H9 (cell line): ENCODE measurements at regions not wholly inside any gene's neighbourhood (a gene's known extent, or its start where the extent isn't known, plus 50 kb on each side); places are given as distances from the start of the nearest gene placed in this dataset.

Experiments
- DNase-seq: peaks from one replicate; pipeline ENCODE4 v3.0.0-alpha.2; 2017
- H2AFZ ChIP-seq: one replicate; pipeline ENCODE4 v1.6.1; 2013; ENCODE audit warnings: mild to moderate bottlenecking, low read length, control low read depth, moderate library complexity
- H2AK5ac ChIP-seq: 2 replicates; pipeline ENCODE4 v1.6.1; 2013; ENCODE audit warnings: low read length, control low read depth, mixed read lengths; ENCODE audit not compliant: insufficient read length
- H2BK120ac ChIP-seq: one replicate; pipeline ENCODE4 v1.6.1; 2013; ENCODE audit warnings: low read depth, mild to moderate bottlenecking, low read length, control low read depth, inconsistent platforms; ENCODE audit not compliant: poor library complexity, severe bottlenecking
- H2BK12ac ChIP-seq: 2 replicates; pipeline ENCODE4 v1.6.1; 2013; ENCODE audit warnings: low read length, control low read depth, mixed read lengths, low read depth; ENCODE audit not compliant: insufficient read length
- H2BK15ac ChIP-seq: 2 replicates; pipeline ENCODE4 v1.6.1; 2013; ENCODE audit warnings: low read depth, low read length, control low read depth
- H2BK20ac ChIP-seq: one replicate; pipeline ENCODE4 v1.6.1; 2013; ENCODE audit warnings: low read depth, mild to moderate bottlenecking, low read length, control low read depth, inconsistent platforms; ENCODE audit not compliant: poor library complexity, severe bottlenecking
- H2BK5ac ChIP-seq: 2 replicates; pipeline ENCODE4 v1.6.1; 2013; ENCODE audit warnings: low read length, control low read depth, mixed read lengths; ENCODE audit not compliant: insufficient read length
- H3K14ac ChIP-seq: 2 replicates; pipeline ENCODE4 v1.6.1; 2013; ENCODE audit warnings: low read length, control low read depth; ENCODE audit not compliant: insufficient read depth
- H3K18ac ChIP-seq: 2 replicates; pipeline ENCODE4 v1.6.1; 2013; ENCODE audit warnings: low read depth, mild to moderate bottlenecking, mixed read lengths, low read length, control low read depth; ENCODE audit not compliant: insufficient read length
- H3K23ac ChIP-seq: 2 replicates; pipeline ENCODE4 v1.6.1; 2013; ENCODE audit warnings: low read length, control low read depth, mixed read lengths, low read depth; ENCODE audit not compliant: insufficient read length
- H3K23me2 ChIP-seq: 2 replicates; pipeline ENCODE4 v1.6.1; 2013; ENCODE audit warnings: low read depth, mild to moderate bottlenecking, mixed read lengths, low read length, control low read depth; ENCODE audit not compliant: insufficient read length, poor library complexity, severe bottlenecking
- H3K27ac ChIP-seq: 2 replicates; pipeline ENCODE4 v1.5.1; 2013; ENCODE audit warnings: low read length, control low read depth, mixed read lengths, low read depth; ENCODE audit not compliant: insufficient read length
- H3K27me3 ChIP-seq: 2 replicates; pipeline ENCODE4 v1.6.1; 2013; ENCODE audit warnings: low read length, control low read depth, inconsistent platforms; ENCODE audit not compliant: insufficient read depth
- H3K4ac ChIP-seq: 2 replicates; pipeline ENCODE4 v1.6.1; 2013; ENCODE audit warnings: low read depth, mild to moderate bottlenecking, control low read depth, inconsistent platforms, low read length, moderate library complexity
- H3K4me1 ChIP-seq: 2 replicates; pipeline ENCODE4 v1.6.1; 2013; ENCODE audit warnings: low read length, control low read depth, inconsistent platforms; ENCODE audit not compliant: insufficient read depth
- H3K4me2 ChIP-seq: 2 replicates; pipeline ENCODE4 v1.6.1; 2013; ENCODE audit warnings: low read length, control low read depth, mixed read lengths; ENCODE audit not compliant: insufficient read length, insufficient read depth
- H3K56ac ChIP-seq: 2 replicates; pipeline ENCODE4 v1.6.1; 2013; ENCODE audit warnings: low read depth, mild to moderate bottlenecking, mixed read lengths, low read length, control low read depth; ENCODE audit not compliant: insufficient read length
- H3K79me1 ChIP-seq: 2 replicates; pipeline ENCODE4 v1.6.1; 2013; ENCODE audit warnings: low read depth, mild to moderate bottlenecking, moderate library complexity, low read length, control low read depth, inconsistent platforms; ENCODE audit not compliant: insufficient read depth, poor library complexity, severe bottlenecking
- H3K79me2 ChIP-seq: 2 replicates; pipeline ENCODE4 v1.6.1; 2013; ENCODE audit warnings: low read length, control low read depth, inconsistent platforms; ENCODE audit not compliant: insufficient read depth
- H3K9ac ChIP-seq: 2 replicates; pipeline ENCODE4 v1.6.1; 2013; ENCODE audit warnings: low read length, control low read depth, mixed read lengths; ENCODE audit not compliant: insufficient read length; ENCODE audit errors: extremely low read depth
- H3K9me3 ChIP-seq: one replicate; pipeline ENCODE4 v1.6.1; 2013; ENCODE audit warnings: low read depth, low read length, inconsistent platforms; ENCODE audit not compliant: control insufficient read depth
- H3T11ph ChIP-seq: one replicate; pipeline ENCODE4 v1.6.1; 2013; ENCODE audit warnings: mild to moderate bottlenecking, low read length, control low read depth, inconsistent platforms
- H4K20me1 ChIP-seq: one replicate; pipeline ENCODE4 v1.6.1; 2013; ENCODE audit not compliant: control insufficient read depth, insufficient read length, insufficient read depth
- H4K5ac ChIP-seq: 2 replicates; pipeline ENCODE4 v1.6.1; 2013; ENCODE audit warnings: low read depth, mild to moderate bottlenecking, mixed read lengths, low read length, control low read depth; ENCODE audit not compliant: insufficient read length
- H4K8ac ChIP-seq: replicated peaks from 2 replicates; pipeline ENCODE4 v1.6.1; 2013; ENCODE audit warnings: low read length, control low read depth, mixed read lengths, low read depth; ENCODE audit not compliant: insufficient read length
- H4K91ac ChIP-seq: 2 replicates; pipeline ENCODE4 v1.6.1; 2013; ENCODE audit warnings: low read depth, mild to moderate bottlenecking, moderate library complexity, mixed read lengths, low read length, control low read depth; ENCODE audit not compliant: insufficient read length
- H3K27ac Mint-ChIP-seq, 3 experiments: 2 replicates in 2 of 3; 3 replicates in 1 of 3; pipeline ENCODE4 v1.8.0; 2020 to 2021; ENCODE audit warnings: mixed read lengths in 3 of 3, mild to moderate bottlenecking in 1 of 3, moderate library complexity in 1 of 3
- H3K27me3 Mint-ChIP-seq: 2 replicates; pipeline ENCODE4 v1.8.0; 2021; ENCODE audit warnings: low read depth, mild to moderate bottlenecking, moderate library complexity, mixed read lengths
- H3K36me3 Mint-ChIP-seq, 3 experiments: 2 replicates in 2 of 3; 3 replicates in 1 of 3; pipeline ENCODE4 v1.8.0; 2020 to 2021; ENCODE audit warnings: low read depth in 3 of 3, mixed read lengths in 3 of 3; ENCODE audit not compliant: insufficient read depth in 1 of 3
- H3K4me1 Mint-ChIP-seq, 2 experiments: 2 replicates each; pipeline ENCODE4 v1.8.0; 2020; ENCODE audit warnings: mixed read lengths in 2 of 2
- H3K4me3 Mint-ChIP-seq, 2 experiments: 2 replicates in 1 of 2; 3 replicates in 1 of 2; pipeline ENCODE4 v1.8.0; 2020 to 2021; ENCODE audit warnings: mild to moderate bottlenecking in 2 of 2, mixed read lengths in 2 of 2, moderate library complexity in 1 of 2
- H3K9me3 Mint-ChIP-seq, 2 experiments: 2 replicates in 1 of 2; 3 replicates in 1 of 2; pipeline ENCODE4 v1.8.0; 2020; ENCODE audit warnings: mild to moderate bottlenecking in 2 of 2, mixed read lengths in 2 of 2, moderate library complexity in 1 of 2
- CTCF ChIP-seq: fragments of 200-600 bp; sonication (generic); conservative IDR thresholded peaks from 3 replicates; pipeline ENCODE4 v1.8.0; 2021; ENCODE audit warnings: antibody characterized with exemption, mild to moderate bottlenecking
- WGBS: extraction: QIAGEN DNeasy Blood & Tissue Kit; methylation state at CpG from one replicate; pipeline ENCODE4 v1.1.7; 2013; ENCODE audit warnings: missing lambda C conversion rate, low lambda C conversion rate, mixed read lengths; ENCODE audit not compliant: insufficient read length; ENCODE audit errors: extremely low coverage; 5-methylcytosine and 5-hydroxymethylcytosine counted together

- Histone ChIP-seq H2BK120ac (no peak overlapping the region), H2BK12ac (no peak overlapping the region), H2BK20ac (no peak overlapping the region), H3K14ac (no peak overlapping the region; the same call in 1 of the 2 replicates), H3K4ac (no peak overlapping the region), H4K8ac (no peak overlapping the region), H2BK5ac (no peak overlapping the region), H4K20me1 (no peaks in the 10 kb centered on the region), H3K23ac (no peak overlapping the region), H4K5ac (no peak overlapping the region), H3K9me3 (no peaks in the 10 kb centered on the region), H3K27ac (no peak overlapping the region), H2AK5ac (no peak overlapping the region), H3K56ac (no peak overlapping the region), H3K23me2 (no peaks in the 10 kb centered on the region), H3K27me3 (no peaks in the 10 kb centered on the region), H3K18ac (no peak overlapping the region), H3K9ac (no peak overlapping the region), H2BK15ac (no peak overlapping the region), H3K79me1 (no peaks in the 10 kb centered on the region), H3K4me2 (no peak overlapping the region), H3T11ph (no peak overlapping the region), H4K91ac (no peak overlapping the region), H3K79me2 (no peaks in the 10 kb centered on the region), H2AFZ (no peak overlapping the region), H3K4me1 (no peaks in the 10 kb centered on the region; the same call in 1 of the 2 replicates)
- no CpG with 5 or more reads among the region's 1 CpG for WGBS
- TF ChIP-seq CTCF: no peak
- no peaks in the 10 kb centered on the region for H3K9me3 Mint-ChIP-seq
- H3K4me1 Mint-ChIP-seq: peaks cover 2 to 8% of the 10 kb centered on the region in 2 experiments; a peak in 3 of 4 replicates
- no peak overlapping the region for H3K27ac Mint-ChIP-seq
- H3K4me3 Mint-ChIP-seq: no peak overlapping the region; a peak in 1 of 5 replicates
- no peak for DNase-seq
- H3K36me3 Mint-ChIP-seq: no peaks in the 10 kb centered on the region
- H3K27me3 Mint-ChIP-seq: peaks cover 8% of the 10 kb centered on the region; the same call in 1 of the 2 replicates
Observed at GRCh38 chr10:100632027-100632426, 96.3 kb downstream of the HIF1AN start.
